Neural cell (in vitro differentiated cells): ENCODE measurements at regions not wholly inside any gene's neighbourhood (a gene's known extent, or its start where the extent isn't known, plus 50 kb on each side); places are given as distances from the start of the nearest gene placed in this dataset.

ENCODE experiments used
- H2AFZ ChIP-seq: fragments of 200-600, 300-800 bp; sonication (generic), shearing (Covaris generic); 2 replicates; pipeline ENCODE4 v1.6.0; 2014; ENCODE audit warnings: low read depth, mild to moderate bottlenecking, antibody characterized with exemption, low read length, moderate library complexity
- H3F3A ChIP-seq: fragments of 200-600 bp; shearing (Covaris generic); 2 replicates; pipeline ENCODE4 v1.6.1; 2016; ENCODE audit warnings: mild to moderate bottlenecking, moderate library complexity, mixed read lengths, antibody characterized with exemption, low read length; ENCODE audit not compliant: insufficient read depth, poor library complexity, severe bottlenecking
- H3K27ac ChIP-seq: fragments of 200-600, 300-800 bp; sonication (generic), shearing (Covaris generic); 2 replicates; pipeline ENCODE4 v1.5.1; 2014; ENCODE audit warnings: mild to moderate bottlenecking, low read length, moderate library complexity
- H3K27me3 ChIP-seq: fragments of 300-800, 200-600 bp; sonication (generic), shearing (Covaris generic); 2 replicates; pipeline ENCODE4 v1.6.0; 2014; ENCODE audit warnings: mild to moderate bottlenecking, low read depth, low read length, moderate library complexity; ENCODE audit not compliant: insufficient read depth
- H3K36me3 ChIP-seq: fragments of 300-800, 200-600 bp; sonication (generic), shearing (Covaris generic); 2 replicates; pipeline ENCODE4 v1.5.1; 2014; ENCODE audit warnings: mild to moderate bottlenecking, antibody characterized with exemption, low read length, moderate library complexity; ENCODE audit not compliant: insufficient read depth
- H3K4me2 ChIP-seq: fragments of 300-800, 200-600 bp; sonication (generic), shearing (Covaris generic); 2 replicates; pipeline ENCODE4 v1.6.0; 2014; ENCODE audit warnings: mild to moderate bottlenecking, low read length
- H3K4me3 ChIP-seq: fragments of 300-800, 200-600 bp; sonication (generic), shearing (Covaris generic); 2 replicates; pipeline ENCODE4 v1.5.1; 2014; ENCODE audit warnings: mild to moderate bottlenecking, low read length, moderate library complexity
- H3K79me2 ChIP-seq: fragments of 200-600 bp; shearing (Covaris generic); replicated peaks from 2 replicates; pipeline ENCODE4 v1.6.0; 2014; ENCODE audit warnings: mild to moderate bottlenecking, low read length, moderate library complexity; ENCODE audit not compliant: insufficient read depth
- H3K9ac ChIP-seq: fragments of 300-800, 200-600 bp; sonication (generic), shearing (Covaris generic); 2 replicates; pipeline ENCODE4 v1.6.1; 2016; ENCODE audit warnings: mild to moderate bottlenecking, low read length, mixed read lengths
- H3K9me2 ChIP-seq: fragments of 200-600 bp; shearing (Covaris generic); 2 replicates; pipeline ENCODE4 v1.6.1; 2016; ENCODE audit warnings: mild to moderate bottlenecking, low read length, mixed read lengths; ENCODE audit not compliant: insufficient read depth
- H3K9me3 ChIP-seq: fragments of 200-600, 300-800 bp; sonication (generic), shearing (Covaris generic); 2 replicates; pipeline ENCODE4 v1.6.1; 2016; ENCODE audit warnings: mild to moderate bottlenecking, mixed run types, low read length, moderate library complexity, mixed read lengths
- H4K20me1 ChIP-seq: fragments of 200-600 bp; shearing (Covaris generic); 2 replicates; pipeline ENCODE4 v1.6.1; 2016; ENCODE audit warnings: mild to moderate bottlenecking, mixed run types; ENCODE audit not compliant: insufficient read depth
- EP300 ChIP-seq: fragments of 450-650 bp; conservative IDR thresholded peaks from 2 replicates; pipeline ENCODE4 v1.6.1; 2014; ENCODE audit warnings: antibody characterized with exemption, mild to moderate bottlenecking, moderate library complexity; ENCODE audit not compliant: poor library complexity, severe bottlenecking
- EZH2 ChIP-seq: fragments of 200-600, 300-800 bp; shearing (Covaris generic), sonication (generic); IDR thresholded peaks from 2 replicates; pipeline ENCODE4 v1.6.1; 2014; ENCODE audit warnings: antibody characterized with exemption, low read length, borderline replicate concordance, mild to moderate bottlenecking; ENCODE audit not compliant: insufficient read depth, poor library complexity, severe bottlenecking
- MXI1 ChIP-seq: fragments of 450-650 bp; conservative IDR thresholded peaks from 2 replicates; pipeline ENCODE4 v1.6.1; 2014; ENCODE audit warnings: antibody characterized with exemption, mild to moderate bottlenecking; ENCODE audit not compliant: poor library complexity, severe bottlenecking
- POLR2AphosphoS5 ChIP-seq: IDR thresholded peaks from 2 replicates; pipeline ENCODE4 v1.6.1; 2012
- RAD21 ChIP-seq: fragments of 450-650 bp; conservative IDR thresholded peaks from 2 replicates; pipeline ENCODE4 v1.6.1; 2014; ENCODE audit warnings: antibody characterized with exemption, mild to moderate bottlenecking, moderate library complexity
- SMC3 ChIP-seq: fragments of 450-650 bp; conservative IDR thresholded peaks from 2 replicates; pipeline ENCODE4 v1.6.1; 2014; ENCODE audit warnings: antibody characterized with exemption, mild to moderate bottlenecking, moderate library complexity; ENCODE audit not compliant: poor library complexity
- TAF1 ChIP-seq: IDR thresholded peaks from 2 replicates; pipeline ENCODE4 v1.6.1; 2012; ENCODE audit warnings: low read depth
- TF ChIP-seq, protein P1 (sequence below): IDR thresholded peaks from 2 replicates; pipeline ENCODE4 v1.6.1; 2012; ENCODE audit warnings: borderline replicate concordance
- TF ChIP-seq, protein P2 (sequence below): fragments of 450-650 bp; IDR thresholded peaks from 2 replicates; pipeline ENCODE4 v1.5.1; 2014; ENCODE audit warnings: antibody characterized with exemption, mild to moderate bottlenecking, moderate library complexity; ENCODE audit not compliant: poor library complexity, severe bottlenecking

DNA sequence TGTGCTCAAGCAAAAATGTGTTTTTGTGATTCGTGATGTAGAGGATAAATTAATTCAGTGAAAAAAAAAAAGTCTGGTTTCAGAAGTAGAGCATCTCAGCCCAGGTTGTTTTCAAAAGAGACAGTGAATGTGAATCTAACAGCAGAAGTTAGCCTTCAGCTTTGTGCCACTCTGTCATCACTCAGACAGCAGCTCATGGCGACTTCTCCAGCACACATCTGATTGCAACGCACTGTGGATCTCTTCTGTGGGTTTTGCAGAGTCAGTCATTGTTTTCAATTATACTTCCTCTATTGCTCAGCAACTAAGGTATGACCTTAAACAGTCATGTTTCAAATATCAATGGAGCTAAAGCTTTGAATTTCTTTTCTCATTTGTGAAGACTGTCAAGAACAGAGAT is 335.5 kb upstream of the POU3F2 start:
- no peak overlapping the region for H2AFZ ChIP-seq
- H3K9me3 ChIP-seq: no peaks in the 10 kb centered on the region
- H3K4me3 ChIP-seq: no peak overlapping the region
- no peaks in the 10 kb centered on the region for H3K9me2 ChIP-seq
- no peak overlapping the region for H3K4me2 ChIP-seq
- H3K36me3 ChIP-seq: no peaks in the 10 kb centered on the region
- no peaks in the 10 kb centered on the region for H4K20me1 ChIP-seq
- no peak overlapping the region for H3K9ac ChIP-seq
- no peaks in the 10 kb centered on the region for H3K79me2 ChIP-seq
- TF ChIP-seq MXI1 (no peak), SMC3 (peak; percentile 27), TAF1 (no peak), POLR2AphosphoS5 (no peak), EP300 (peak; percentile 24)
- TF ChIP-seq, protein P1, sequence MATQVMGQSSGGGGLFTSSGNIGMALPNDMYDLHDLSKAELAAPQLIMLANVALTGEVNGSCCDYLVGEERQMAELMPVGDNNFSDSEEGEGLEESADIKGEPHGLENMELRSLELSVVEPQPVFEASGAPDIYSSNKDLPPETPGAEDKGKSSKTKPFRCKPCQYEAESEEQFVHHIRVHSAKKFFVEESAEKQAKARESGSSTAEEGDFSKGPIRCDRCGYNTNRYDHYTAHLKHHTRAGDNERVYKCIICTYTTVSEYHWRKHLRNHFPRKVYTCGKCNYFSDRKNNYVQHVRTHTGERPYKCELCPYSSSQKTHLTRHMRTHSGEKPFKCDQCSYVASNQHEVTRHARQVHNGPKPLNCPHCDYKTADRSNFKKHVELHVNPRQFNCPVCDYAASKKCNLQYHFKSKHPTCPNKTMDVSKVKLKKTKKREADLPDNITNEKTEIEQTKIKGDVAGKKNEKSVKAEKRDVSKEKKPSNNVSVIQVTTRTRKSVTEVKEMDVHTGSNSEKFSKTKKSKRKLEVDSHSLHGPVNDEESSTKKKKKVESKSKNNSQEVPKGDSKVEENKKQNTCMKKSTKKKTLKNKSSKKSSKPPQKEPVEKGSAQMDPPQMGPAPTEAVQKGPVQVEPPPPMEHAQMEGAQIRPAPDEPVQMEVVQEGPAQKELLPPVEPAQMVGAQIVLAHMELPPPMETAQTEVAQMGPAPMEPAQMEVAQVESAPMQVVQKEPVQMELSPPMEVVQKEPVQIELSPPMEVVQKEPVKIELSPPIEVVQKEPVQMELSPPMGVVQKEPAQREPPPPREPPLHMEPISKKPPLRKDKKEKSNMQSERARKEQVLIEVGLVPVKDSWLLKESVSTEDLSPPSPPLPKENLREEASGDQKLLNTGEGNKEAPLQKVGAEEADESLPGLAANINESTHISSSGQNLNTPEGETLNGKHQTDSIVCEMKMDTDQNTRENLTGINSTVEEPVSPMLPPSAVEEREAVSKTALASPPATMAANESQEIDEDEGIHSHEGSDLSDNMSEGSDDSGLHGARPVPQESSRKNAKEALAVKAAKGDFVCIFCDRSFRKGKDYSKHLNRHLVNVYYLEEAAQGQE: no peak
- TF ChIP-seq, protein P2, sequence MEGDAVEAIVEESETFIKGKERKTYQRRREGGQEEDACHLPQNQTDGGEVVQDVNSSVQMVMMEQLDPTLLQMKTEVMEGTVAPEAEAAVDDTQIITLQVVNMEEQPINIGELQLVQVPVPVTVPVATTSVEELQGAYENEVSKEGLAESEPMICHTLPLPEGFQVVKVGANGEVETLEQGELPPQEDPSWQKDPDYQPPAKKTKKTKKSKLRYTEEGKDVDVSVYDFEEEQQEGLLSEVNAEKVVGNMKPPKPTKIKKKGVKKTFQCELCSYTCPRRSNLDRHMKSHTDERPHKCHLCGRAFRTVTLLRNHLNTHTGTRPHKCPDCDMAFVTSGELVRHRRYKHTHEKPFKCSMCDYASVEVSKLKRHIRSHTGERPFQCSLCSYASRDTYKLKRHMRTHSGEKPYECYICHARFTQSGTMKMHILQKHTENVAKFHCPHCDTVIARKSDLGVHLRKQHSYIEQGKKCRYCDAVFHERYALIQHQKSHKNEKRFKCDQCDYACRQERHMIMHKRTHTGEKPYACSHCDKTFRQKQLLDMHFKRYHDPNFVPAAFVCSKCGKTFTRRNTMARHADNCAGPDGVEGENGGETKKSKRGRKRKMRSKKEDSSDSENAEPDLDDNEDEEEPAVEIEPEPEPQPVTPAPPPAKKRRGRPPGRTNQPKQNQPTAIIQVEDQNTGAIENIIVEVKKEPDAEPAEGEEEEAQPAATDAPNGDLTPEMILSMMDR: no peak
- no peak overlapping the region for H3K27ac ChIP-seq
- H3K27me3 ChIP-seq: no peaks in the 10 kb centered on the region
- peaks cover 3% of the 10 kb centered on the region for H3F3A ChIP-seq

DNA sequence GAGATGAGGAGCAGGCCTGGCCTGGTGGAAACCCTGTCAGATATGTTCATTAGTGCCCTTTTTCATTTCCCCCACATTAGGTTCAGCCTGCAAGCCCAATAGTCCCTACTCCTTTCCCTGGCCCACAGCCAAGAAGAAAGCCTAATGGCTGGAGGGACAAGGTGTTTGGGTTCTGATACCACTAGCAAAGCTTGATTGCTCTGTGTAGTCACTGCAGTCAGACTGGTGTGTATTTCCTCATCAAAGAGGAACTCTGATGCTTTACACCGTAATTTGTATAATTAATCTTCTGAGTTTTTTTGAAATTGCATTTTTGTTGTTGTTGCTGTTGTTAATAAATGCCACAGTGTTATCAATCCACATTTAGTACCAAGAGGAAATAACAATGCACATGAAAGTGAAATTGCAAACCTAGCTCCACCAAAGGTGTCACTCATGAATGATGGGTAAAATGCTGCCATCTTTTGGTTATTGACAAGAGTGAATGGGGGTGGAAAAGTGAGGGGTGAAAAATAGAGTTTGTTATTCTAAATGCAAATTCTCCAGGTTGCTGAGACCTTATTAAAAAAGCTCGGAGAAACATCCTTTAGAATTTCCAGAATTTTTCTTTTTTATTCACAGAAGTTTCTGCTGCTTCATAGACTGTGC is 320.2 kb upstream of the POU3F2 start:
- H3K9me2 ChIP-seq: no peaks in the 10 kb centered on the region
- no peak overlapping the region for H3K27ac ChIP-seq
- no peaks in the 10 kb centered on the region for H3K79me2 ChIP-seq
- no peaks in the 10 kb centered on the region for H3K27me3 ChIP-seq
- no peaks in the 10 kb centered on the region for H3K9me3 ChIP-seq
- no peaks in the 10 kb centered on the region for H3F3A ChIP-seq
- no peak overlapping the region for H3K4me2 ChIP-seq
- no peak overlapping the region for H3K9ac ChIP-seq
- no peak overlapping the region for H3K4me3 ChIP-seq
- TF ChIP-seq, protein P2: peak; percentile 44
- TF ChIP-seq RAD21 (peak; percentile 45), SMC3 (no peak), EZH2 (no peak), TAF1 (no peak)
- TF ChIP-seq, protein P1: no peak
- H2AFZ ChIP-seq: no peak overlapping the region
- no peaks in the 10 kb centered on the region for H4K20me1 ChIP-seq
- H3K36me3 ChIP-seq: no peaks in the 10 kb centered on the region
